SU-DHL-6 (cell line): ENCODE measurements at regions not wholly inside any gene's neighbourhood (a gene's known extent, or its start where the extent isn't known, plus 50 kb on each side); places are given as distances from the start of the nearest gene placed in this dataset.
"Not testable (repeated sequence)": the region's sequence is repeated elsewhere in the genome, so short reads cannot be mapped to it uniquely, and the experiment has no call there.

Source experiments
- H2AFZ ChIP-seq: fragments of 200-600 bp; sonication (generic); 2 replicates; pipeline ENCODE4 v1.6.1; 2014; ENCODE audit warnings: low read depth, mild to moderate bottlenecking, moderate library complexity, mixed read lengths, antibody characterized with exemption, low read length; ENCODE audit not compliant: severe bottlenecking
- H3F3A ChIP-seq: fragments of 200-600 bp; shearing (Covaris generic); 2 replicates; pipeline ENCODE4 v1.6.0; 2016; ENCODE audit warnings: antibody characterized with exemption, mild to moderate bottlenecking; ENCODE audit not compliant: insufficient read depth
- H3K27ac ChIP-seq: fragments of 200-600 bp; sonication (generic); 2 replicates; pipeline ENCODE4 v1.5.1; 2016; ENCODE audit warnings: low read depth, mild to moderate bottlenecking, low read length, moderate library complexity, mixed read lengths
- H3K27me3 ChIP-seq: fragments of 200-600 bp; sonication (generic), shearing (Covaris generic); 2 replicates; pipeline ENCODE4 v1.6.0; 2014; ENCODE audit warnings: mild to moderate bottlenecking, low read length
- H3K36me3 ChIP-seq: fragments of 200-600 bp; sonication (generic); 2 replicates; pipeline ENCODE4 v1.6.1; 2014; ENCODE audit warnings: mild to moderate bottlenecking, low read length, mixed read lengths
- H3K4me2 ChIP-seq: fragments of 300-600, 200-600 bp; shearing (Covaris generic), sonication (generic); 2 replicates; pipeline ENCODE4 v1.6.0; 2014; ENCODE audit warnings: low read length, low read depth, mild to moderate bottlenecking; ENCODE audit not compliant: poor library complexity, severe bottlenecking
- H3K4me3 ChIP-seq: fragments of 200-600 bp; sonication (generic); 2 replicates; pipeline ENCODE4 v1.5.1; 2014; ENCODE audit warnings: antibody characterized with exemption, low read length, mild to moderate bottlenecking, mixed read lengths; ENCODE audit not compliant: insufficient read depth, poor library complexity, severe bottlenecking
- H3K79me2 ChIP-seq: fragments of 200-600 bp; sonication (generic); 2 replicates; pipeline ENCODE4 v1.6.1; 2014; ENCODE audit warnings: mild to moderate bottlenecking, low read length, moderate library complexity; ENCODE audit not compliant: insufficient read depth
- H3K9ac ChIP-seq: fragments of 200-600 bp; sonication (generic); 2 replicates; pipeline ENCODE4 v1.7.0; 2014; ENCODE audit warnings: mild to moderate bottlenecking, low read length
- H3K9me2 ChIP-seq: fragments of 200-600 bp; sonication (generic); replicated peaks from 2 replicates; pipeline ENCODE4 v1.6.1; 2014; ENCODE audit warnings: low read length; ENCODE audit not compliant: insufficient read depth
- H3K9me3 ChIP-seq: fragments of 200-600 bp; sonication (generic); 2 replicates; pipeline ENCODE4 v1.6.1; 2014; ENCODE audit warnings: low read length, mixed read lengths; ENCODE audit not compliant: insufficient read depth
- H4K20me1 ChIP-seq: fragments of 200-600 bp; sonication (generic); 2 replicates; pipeline ENCODE4 v1.6.1; 2014; ENCODE audit warnings: low read depth, mild to moderate bottlenecking, antibody characterized with exemption, low read length, moderate library complexity, mixed read lengths
- CTCF ChIP-seq: fragments of 200-600 bp; sonication (generic); IDR thresholded peaks from one replicate; pipeline ENCODE4 v1.5.1; 2017; ENCODE audit warnings: antibody characterized with exemption, mild to moderate bottlenecking, low read length, moderate library complexity; ENCODE audit not compliant: insufficient read depth, poor library complexity, severe bottlenecking
- EZH2phosphoT487 ChIP-seq: fragments of 200-600 bp; sonication (generic), shearing (Covaris generic); conservative IDR thresholded peaks from 2 replicates; pipeline ENCODE4 v1.6.1; 2018; ENCODE audit warnings: mild to moderate bottlenecking, antibody characterized with exemption, low read length, moderate library complexity, mixed read lengths

- Histone ChIP-seq H3K79me2 (no peaks in the 10 kb centered on the region), H4K20me1 (no peaks in the 10 kb centered on the region), H3K9me2 (no peaks in the 10 kb centered on the region), H3K4me2 (no peak overlapping the region), H3K9me3 (no peaks in the 10 kb centered on the region), H3K4me3 (no peak overlapping the region), H2AFZ (no peak overlapping the region), H3K27me3 (no peaks in the 10 kb centered on the region), H3F3A (no peaks in the 10 kb centered on the region), H3K9ac (no peak overlapping the region), H3K27ac (no peak overlapping the region), H3K36me3 (no peaks in the 10 kb centered on the region)
- TF ChIP-seq CTCF: no peak
- TF ChIP-seq EZH2phosphoT487: no peak
These were observed 143.5 kb upstream of the HNRNPU start for GRCh38 chr1:245007852-245008251.

GRCh38 chr1:245003246-245003645 is 138.9 kb upstream of the HNRNPU start:
- H3K9me2 ChIP-seq: no peaks in the 10 kb centered on the region
- H3F3A ChIP-seq: no peaks in the 10 kb centered on the region
- no peaks in the 10 kb centered on the region for H3K36me3 ChIP-seq
- H3K9me3 ChIP-seq: no peaks in the 10 kb centered on the region
- no peaks in the 10 kb centered on the region for H4K20me1 ChIP-seq
- H2AFZ ChIP-seq: no peak overlapping the region
- TF ChIP-seq CTCF (no peak), EZH2phosphoT487 (no peak)
- no peak overlapping the region for H3K9ac ChIP-seq
- no peak overlapping the region for H3K4me3 ChIP-seq
- no peak overlapping the region for H3K4me2 ChIP-seq
- no peak overlapping the region for H3K27ac ChIP-seq
- H3K79me2 ChIP-seq: no peaks in the 10 kb centered on the region
- H3K27me3 ChIP-seq: no peaks in the 10 kb centered on the region

- Histone ChIP-seq H3K9me3 (no peaks in the 10 kb centered on the region), H3K27me3 (no peaks in the 10 kb centered on the region), H3K9ac (no peak overlapping the region), H3K79me2 (no peaks in the 10 kb centered on the region), H3F3A (no peaks in the 10 kb centered on the region), H3K36me3 (no peaks in the 10 kb centered on the region), H2AFZ (no peak overlapping the region), H3K4me3 (no peak overlapping the region), H3K4me2 (no peak overlapping the region), H4K20me1 (no peaks in the 10 kb centered on the region), H3K27ac (no peak overlapping the region), H3K9me2 (no peaks in the 10 kb centered on the region)
- TF ChIP-seq EZH2phosphoT487 (no peak), CTCF (no peak)
These were observed 136.9 kb upstream of the HNRNPU start for GRCh38 chr1:245001252-245001651.

GRCh38 chr1:245000872-245001188 is 136.5 kb upstream of the HNRNPU start:
- no peaks in the 10 kb centered on the region for H3K36me3 ChIP-seq
- H3K79me2 ChIP-seq: no peaks in the 10 kb centered on the region
- TF ChIP-seq CTCF: no peak
- no peak for TF ChIP-seq EZH2phosphoT487
- no peak overlapping the region for H3K4me3 ChIP-seq
- no peak overlapping the region for H3K9ac ChIP-seq
- H2AFZ ChIP-seq: no peak overlapping the region
- no peak overlapping the region for H3K27ac ChIP-seq
- no peaks in the 10 kb centered on the region for H3K27me3 ChIP-seq
- no peaks in the 10 kb centered on the region for H4K20me1 ChIP-seq
- no peaks in the 10 kb centered on the region for H3K9me3 ChIP-seq
- H3K9me2 ChIP-seq: no peaks in the 10 kb centered on the region
- no peak overlapping the region for H3K4me2 ChIP-seq
- no peaks in the 10 kb centered on the region for H3F3A ChIP-seq

GRCh38 chr1:244999644-245000043 is 135.3 kb upstream of the HNRNPU start:
- not testable (repeated sequence) for H3K9ac ChIP-seq, H3K4me2 ChIP-seq, H3K9me2 ChIP-seq, H3K36me3 ChIP-seq, H3K79me2 ChIP-seq, H4K20me1 ChIP-seq, H3K27ac ChIP-seq, H3K4me3 ChIP-seq, H3F3A ChIP-seq, H3K27me3 ChIP-seq, H3K9me3 ChIP-seq, H2AFZ ChIP-seq
